ENCODE measurements at regions not wholly inside any gene's neighbourhood (a gene's known extent, or its start where the extent isn't known, plus 50 kb on each side); places are given as distances from the start of the nearest gene placed in this dataset.

- no peak for DNase-seq (ENCODE audit: low spot score)
These were observed 242.6 kb downstream of the ANKRD50 start for GRCh38 chr4:124469981-124470380.

- no peak for DNase-seq (ENCODE audit: low spot score)
These were observed 234.1 kb downstream of the ANKRD50 start for GRCh38 chr4:124478470-124478869.

DNA sequence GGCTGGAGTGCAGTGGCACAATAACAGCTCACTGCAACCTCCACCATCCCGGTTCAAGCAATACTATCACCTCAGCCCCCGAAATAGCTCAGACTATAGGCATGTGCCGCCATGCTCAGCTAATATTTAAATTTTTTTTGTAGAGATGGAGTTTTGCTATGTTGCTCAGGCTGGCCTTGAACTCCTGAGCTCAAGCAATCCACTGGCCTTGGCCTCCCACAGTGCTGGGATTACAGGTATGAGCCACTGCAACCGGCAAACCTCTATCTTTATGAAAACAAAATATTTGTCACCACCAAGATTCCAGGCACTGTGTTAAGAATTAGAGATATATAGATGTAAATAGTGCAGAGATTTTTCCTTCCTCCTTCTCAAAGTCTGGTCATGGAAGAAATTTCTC is 232.5 kb downstream of the ANKRD50 start:
- no peak for DNase-seq (ENCODE audit: low spot score)

DNA sequence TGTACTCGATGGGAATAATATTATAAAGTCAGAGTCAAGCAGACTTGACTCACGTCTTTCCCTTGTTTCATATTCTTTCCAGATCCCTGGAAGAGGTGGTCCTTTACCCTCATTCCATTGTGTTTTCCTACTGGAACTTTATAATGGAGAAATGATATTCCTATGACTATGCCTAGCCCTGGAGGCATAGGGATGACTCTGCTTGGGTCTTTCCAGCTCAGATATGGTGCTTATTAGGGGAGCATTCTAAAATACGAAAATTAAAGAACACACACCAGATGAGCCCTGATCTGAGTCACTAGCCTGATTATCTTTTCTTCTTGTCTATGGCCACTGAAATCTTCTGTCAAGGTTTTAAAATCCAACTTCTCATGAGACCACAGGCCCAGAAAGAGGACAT is 231.4 kb downstream of the ANKRD50 start:
- DNase-seq (ENCODE audit: low spot score): no peak

GRCh38 chr4:124483048-124483906 is 229.3 kb downstream of the ANKRD50 start:
- no peak for DNase-seq (ENCODE audit: low spot score)

GRCh38 chr4:124484008-124484407 is 228.5 kb downstream of the ANKRD50 start:
- no peak for DNase-seq (ENCODE audit: low spot score)

DNA sequence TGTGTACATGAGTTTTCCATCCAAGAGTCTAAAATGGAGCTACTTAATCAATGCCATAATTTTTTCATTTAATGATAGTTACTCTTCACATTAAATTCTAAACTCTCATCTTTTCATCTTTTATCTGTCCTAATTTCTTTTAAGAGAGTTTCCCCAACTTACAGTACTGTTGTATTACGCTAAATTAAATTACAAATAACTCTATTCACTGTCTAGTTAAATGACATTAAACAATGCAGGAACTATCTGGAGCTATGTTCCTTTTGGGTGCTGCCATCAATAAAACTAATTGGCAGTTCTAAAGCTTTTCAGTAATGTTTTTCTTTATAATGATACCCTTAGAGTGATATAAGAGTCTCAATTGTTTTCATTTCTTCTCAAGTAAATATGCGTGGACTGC is 227.6 kb downstream of the ANKRD50 start:
- DNase-seq (ENCODE audit: low spot score): no peak

GRCh38 chr4:124486423-124486822 is 226.1 kb downstream of the ANKRD50 start:
- DNase-seq (ENCODE audit: low spot score): peak; percentile 19

GRCh38 chr4:124487651-124488050 is 224.9 kb downstream of the ANKRD50 start:
- DNase-seq (ENCODE audit: low spot score): no peak

DNA sequence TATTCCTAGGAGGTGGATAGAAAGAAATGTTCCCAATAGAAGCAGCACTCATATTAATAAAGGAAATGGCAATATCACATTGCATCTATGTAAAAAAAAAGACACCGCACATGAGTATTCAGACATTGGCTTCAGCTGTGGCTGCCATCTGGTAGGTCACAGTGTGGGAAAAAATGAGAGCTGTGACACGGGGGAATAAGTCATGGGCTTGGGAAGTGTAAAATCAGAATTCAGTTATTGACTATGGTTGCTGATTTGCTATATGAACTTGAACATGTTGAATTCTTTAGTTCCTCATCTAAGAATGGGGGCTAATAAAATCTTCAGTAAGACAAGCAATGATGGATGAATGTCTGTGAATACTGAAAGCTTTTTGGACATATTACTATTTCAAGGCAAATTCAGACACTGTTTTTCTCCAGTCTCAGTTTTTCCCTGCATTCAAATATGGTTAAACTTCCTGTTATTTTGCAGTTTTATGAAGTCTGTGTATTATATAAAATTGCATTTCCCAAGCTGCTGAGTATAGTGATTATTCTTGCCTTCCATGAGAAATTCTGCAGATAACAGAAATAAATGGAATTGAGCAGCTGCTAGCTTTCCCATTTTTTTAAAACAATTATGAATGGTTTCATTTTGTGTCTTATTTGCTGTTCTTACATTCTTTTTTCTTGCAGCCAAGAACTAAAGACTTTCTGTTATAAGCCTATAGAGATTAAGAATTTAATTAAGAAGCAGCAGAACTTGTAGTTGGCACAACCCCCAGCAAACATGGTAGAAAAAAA is 221.0 kb downstream of the ANKRD50 start:
- no peak for DNase-seq (ENCODE audit: low spot score)

DNA sequence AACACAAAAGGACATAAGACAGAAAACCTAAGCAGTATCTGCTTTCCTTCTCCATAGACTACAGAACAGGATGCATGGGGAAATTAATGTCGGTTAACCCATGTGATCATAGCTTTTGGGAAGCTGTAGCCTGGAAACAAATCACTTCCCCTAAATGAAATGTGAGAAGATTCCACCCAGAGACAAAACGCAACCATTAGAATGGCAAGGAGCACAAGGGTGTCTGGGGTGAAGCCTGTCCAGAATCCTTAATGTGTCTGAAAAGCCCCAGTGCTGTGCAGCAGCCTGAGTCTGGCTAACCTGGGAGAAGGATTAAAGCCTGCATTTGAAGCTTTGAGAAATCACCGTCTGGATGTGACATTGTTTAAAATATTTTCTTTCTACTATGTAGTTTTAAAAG is 213.3 kb downstream of the ANKRD50 start:
- DNase-seq (ENCODE audit: low spot score): no peak

- DNase-seq (ENCODE audit: low spot score): no peak
These were observed 211.0 kb downstream of the ANKRD50 start for GRCh38 chr4:124501576-124501975.

- no peak for DNase-seq (ENCODE audit: low spot score)
These were observed 208.1 kb downstream of the ANKRD50 start for GRCh38 chr4:124504431-124504830.

DNA sequence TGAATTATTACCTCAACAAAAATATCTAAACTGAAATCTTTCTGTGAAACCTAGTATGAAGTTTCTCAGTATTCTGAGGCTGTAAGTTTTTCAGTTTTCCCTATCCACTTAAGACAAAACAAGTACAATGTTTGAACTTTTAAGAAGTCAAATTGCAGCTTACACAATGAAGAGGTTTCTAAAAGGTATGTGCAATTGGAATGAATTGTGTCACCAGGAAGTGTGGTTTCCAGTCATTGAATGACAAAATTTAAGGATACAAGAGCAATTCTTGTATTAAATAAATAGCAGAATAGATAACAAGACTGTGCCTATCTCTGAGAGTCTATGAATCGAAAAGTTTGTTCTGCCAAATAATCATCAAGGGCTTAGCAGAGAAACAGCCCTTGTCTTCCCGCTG is 207.3 kb downstream of the ANKRD50 start:
- DNase-seq (ENCODE audit: low spot score): no peak

GRCh38 chr4:124509151-124509550 is 203.4 kb downstream of the ANKRD50 start:
- no peak for DNase-seq (ENCODE audit: low spot score)

- DNase-seq (ENCODE audit: low spot score): no peak
These were observed 197.9 kb downstream of the ANKRD50 start for GRCh38 chr4:124514588-124514987.

DNA sequence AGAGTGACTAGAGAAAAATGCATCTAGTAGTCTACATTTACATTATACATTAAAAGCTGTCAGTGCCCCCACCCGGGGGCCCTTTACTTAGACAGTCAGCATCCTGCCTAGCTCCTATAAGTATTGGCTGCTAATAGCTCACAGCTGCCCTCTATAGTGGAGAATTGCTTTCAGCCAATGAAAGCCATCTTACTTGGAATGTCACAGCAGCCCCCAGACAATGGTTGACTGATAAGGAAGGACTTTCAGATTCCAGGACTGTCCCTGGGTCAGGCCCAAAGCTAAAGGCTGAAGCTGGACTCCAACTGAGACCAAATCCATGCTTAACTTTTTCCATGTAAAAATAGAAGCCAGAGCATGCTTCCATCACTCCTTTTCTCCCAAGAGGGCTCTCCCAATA is 196.9 kb downstream of the ANKRD50 start:
- DNase-seq (ENCODE audit: low spot score): no peak

GRCh38 chr4:124519196-124519595 is 193.3 kb downstream of the ANKRD50 start:
- DNase-seq (ENCODE audit: low spot score): no peak

DNA sequence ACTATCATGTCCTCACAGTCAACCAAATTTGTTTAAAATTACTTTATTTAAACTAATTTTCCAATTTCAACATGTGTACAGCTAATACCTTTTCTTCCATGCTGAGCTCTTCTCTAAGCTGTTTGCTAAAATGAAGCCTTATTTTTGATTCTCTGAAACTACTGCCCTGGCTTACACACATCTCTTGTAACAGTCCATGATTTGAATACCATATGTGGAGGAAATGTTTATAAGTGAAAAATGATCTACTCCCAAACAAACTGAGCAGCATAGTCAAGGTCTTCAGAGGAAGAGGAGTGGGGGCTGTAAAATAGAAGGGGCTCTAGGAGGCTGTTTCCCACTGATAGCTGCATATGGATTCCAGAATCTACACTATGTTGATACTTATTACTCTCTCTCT is 188.7 kb downstream of the ANKRD50 start:
- DNase-seq (ENCODE audit: low spot score): no peak

GRCh38 chr4:124525524-124525923 is 187.0 kb downstream of the ANKRD50 start:
- no peak for DNase-seq (ENCODE audit: low spot score)

GRCh38 chr4:124526331-124526730 is 186.2 kb downstream of the ANKRD50 start:
- DNase-seq (ENCODE audit: low spot score): no peak

DNA sequence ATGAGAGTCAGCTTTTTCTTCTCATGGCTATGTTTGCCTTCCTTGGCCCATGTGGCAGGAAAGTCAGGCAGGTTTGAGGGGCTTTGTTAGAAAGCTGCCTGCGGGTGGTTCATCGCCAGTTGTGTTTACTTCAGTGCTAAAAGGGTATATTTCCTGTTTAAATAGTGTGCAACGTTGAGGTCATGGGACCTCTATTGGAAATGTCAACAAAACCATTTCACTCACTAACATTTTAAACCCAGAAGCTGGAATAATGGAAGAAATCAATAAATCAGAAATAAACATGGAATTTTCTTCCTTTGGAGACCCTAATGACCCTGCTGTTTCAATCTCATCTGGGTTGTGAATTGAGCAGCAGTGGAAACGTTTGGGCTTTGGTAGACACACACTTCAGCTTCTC is 185.8 kb downstream of the ANKRD50 start:
- no peak for DNase-seq (ENCODE audit: low spot score)

DNA sequence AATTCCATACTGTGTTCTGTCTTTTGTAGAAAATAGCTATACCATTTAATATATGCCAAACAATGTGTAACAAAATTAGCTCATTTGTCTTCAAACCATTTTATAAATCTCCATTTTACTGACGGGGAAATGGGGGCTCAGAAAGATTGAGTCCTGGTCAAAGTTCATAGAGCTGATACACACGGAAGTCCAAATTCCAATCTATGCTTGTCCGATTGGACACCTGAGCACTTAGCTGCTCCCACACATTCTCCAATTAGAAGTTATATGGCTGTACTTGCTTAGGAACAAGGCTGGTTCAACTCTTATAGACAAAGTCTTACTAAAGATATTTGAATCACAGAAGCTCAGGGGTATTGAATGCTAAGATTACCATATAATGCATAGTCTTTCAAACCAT is 185.2 kb downstream of the ANKRD50 start:
- DNase-seq (ENCODE audit: low spot score): no peak
